HepG2 (cell line): ENCODE measurements at regions not wholly inside any gene's neighbourhood (a gene's known extent, or its start where the extent isn't known, plus 50 kb on each side); places are given as distances from the start of the nearest gene placed in this dataset.

Source experiments
- CTCF ChIP-seq: sonication (generic); formaldehyde crosslinking; IDR thresholded peaks from 2 replicates; pipeline ENCODE4 v1.5.0; 2020; ENCODE audit warnings: mild to moderate bottlenecking, missing genetic modification reagents, moderate library complexity
- FOXK2 ChIP-seq: fragments of 450-650 bp; IDR thresholded peaks from 2 replicates; pipeline ENCODE4 v1.6.1; 2016
- KDM5A ChIP-seq: fragments of 200-600 bp; sonication (generic); IDR thresholded peaks from 2 replicates; pipeline ENCODE4 v1.7.0; 2018; ENCODE audit warnings: antibody characterized with exemption, mild to moderate bottlenecking, low read length, borderline replicate concordance
- NCOA1 ChIP-seq: sonication (generic); formaldehyde crosslinking; IDR thresholded peaks from 2 replicates; pipeline ENCODE4 v1.9.0; 2021; ENCODE audit warnings: missing genetic modification reagents
- ZBTB10 ChIP-seq: sonication (generic); formaldehyde crosslinking; IDR thresholded peaks from 2 replicates; pipeline ENCODE4 v1.4.0; 2020; ENCODE audit warnings: missing genetic modification reagents, borderline replicate concordance
- ZBTB4 ChIP-seq: sonication (generic); formaldehyde crosslinking; IDR thresholded peaks from 2 replicates; pipeline ENCODE4 v1.4.0; 2020; ENCODE audit warnings: missing genetic modification reagents, mild to moderate bottlenecking, borderline replicate concordance
- ZFP82 ChIP-seq: sonication (generic); formaldehyde crosslinking; IDR thresholded peaks from 2 replicates; pipeline ENCODE4 v1.5.1; 2020; ENCODE audit warnings: mild to moderate bottlenecking, missing genetic modification reagents, borderline replicate concordance
- ZNF644 ChIP-seq: IDR thresholded peaks from 2 replicates; pipeline ENCODE4 v1.6.1; 2016; ENCODE audit warnings: low read depth

- TF ChIP-seq CTCF (no peak), ZNF644 (CRISPR knock-in tag) (no peak), KDM5A (no peak), FOXK2 (no peak), NCOA1 (CRISPR knock-in tag) (no peak), ZFP82 (CRISPR knock-in tag) (no peak), ZBTB4 (CRISPR knock-in tag) (no peak), ZBTB10 (CRISPR knock-in tag) (no peak)
Observed at GRCh38 chr10:44589944-44590449, 205.1 kb upstream of the CXCL12 start.
